ENCODE measurements at regions not wholly inside any gene's neighbourhood (a gene's known extent, or its start where the extent isn't known, plus 50 kb on each side); places are given as distances from the start of the nearest gene placed in this dataset.

DNA sequence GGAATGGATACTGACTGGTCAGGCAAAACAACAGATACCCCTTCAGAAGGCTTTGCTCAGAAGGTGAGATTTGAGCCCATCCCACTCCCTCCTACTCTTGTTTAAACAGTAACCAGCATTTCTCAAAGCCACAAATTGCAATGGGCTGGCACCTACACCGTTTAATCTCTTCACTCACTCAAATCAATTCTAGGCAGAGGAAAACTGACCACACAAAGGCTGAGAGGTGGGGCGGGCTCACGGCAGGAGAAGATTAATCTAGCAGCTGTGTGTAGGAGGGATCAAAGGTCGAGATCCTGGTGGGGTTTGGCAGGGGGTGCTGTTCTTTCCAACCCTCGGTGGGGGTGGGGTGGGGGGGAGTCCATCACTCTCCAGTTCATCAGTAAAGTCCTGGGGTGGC, 622.4 kb downstream of the BCOR start:
- Mint-ChIP-seq H3K27me3 (ENCODE audit: insufficient read depth) (peaks cover 6% of the 10 kb centered on the region), H3K36me3 (ENCODE audit: low read depth) (no peaks in the 10 kb centered on the region), H3K9me3 (no peaks in the 10 kb centered on the region), H3K4me3 (no peak overlapping the region), H3K27ac (no peak overlapping the region), H3K4me1 (ENCODE audit: low read depth) (peaks cover 5% of the 10 kb centered on the region; the same call in 1 of the 2 replicates)
- DNase-seq = no peak
- TF ChIP-seq, protein P1, sequence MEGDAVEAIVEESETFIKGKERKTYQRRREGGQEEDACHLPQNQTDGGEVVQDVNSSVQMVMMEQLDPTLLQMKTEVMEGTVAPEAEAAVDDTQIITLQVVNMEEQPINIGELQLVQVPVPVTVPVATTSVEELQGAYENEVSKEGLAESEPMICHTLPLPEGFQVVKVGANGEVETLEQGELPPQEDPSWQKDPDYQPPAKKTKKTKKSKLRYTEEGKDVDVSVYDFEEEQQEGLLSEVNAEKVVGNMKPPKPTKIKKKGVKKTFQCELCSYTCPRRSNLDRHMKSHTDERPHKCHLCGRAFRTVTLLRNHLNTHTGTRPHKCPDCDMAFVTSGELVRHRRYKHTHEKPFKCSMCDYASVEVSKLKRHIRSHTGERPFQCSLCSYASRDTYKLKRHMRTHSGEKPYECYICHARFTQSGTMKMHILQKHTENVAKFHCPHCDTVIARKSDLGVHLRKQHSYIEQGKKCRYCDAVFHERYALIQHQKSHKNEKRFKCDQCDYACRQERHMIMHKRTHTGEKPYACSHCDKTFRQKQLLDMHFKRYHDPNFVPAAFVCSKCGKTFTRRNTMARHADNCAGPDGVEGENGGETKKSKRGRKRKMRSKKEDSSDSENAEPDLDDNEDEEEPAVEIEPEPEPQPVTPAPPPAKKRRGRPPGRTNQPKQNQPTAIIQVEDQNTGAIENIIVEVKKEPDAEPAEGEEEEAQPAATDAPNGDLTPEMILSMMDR (IDR thresholded peaks at IDR 0.05) = no peak

DNA sequence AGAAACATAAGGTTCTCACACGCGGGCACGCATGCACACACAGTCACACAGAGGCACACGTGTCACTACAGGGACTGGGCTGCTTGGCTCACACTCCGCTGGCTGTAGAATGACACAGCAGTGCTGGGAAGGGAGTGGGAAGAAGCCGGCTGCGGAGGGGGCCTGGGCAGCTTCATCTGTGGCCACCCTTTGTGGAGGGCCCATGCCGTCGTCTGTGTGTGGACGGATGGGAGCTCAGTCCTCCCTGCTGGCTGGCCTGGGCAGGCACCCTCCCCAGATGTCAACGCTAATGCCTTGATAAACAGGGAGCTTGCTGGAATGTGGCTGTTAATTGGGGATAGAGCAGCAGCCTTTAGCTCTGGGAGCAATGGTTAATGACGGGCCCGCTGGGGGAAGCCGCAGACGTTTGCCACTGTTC, 621.1 kb downstream of the BCOR start:
- Mint-ChIP-seq H3K4me1 (ENCODE audit: low read depth) (no peaks in the 10 kb centered on the region), H3K27ac (no peak overlapping the region), H3K27me3 (ENCODE audit: insufficient read depth) (peaks cover 6% of the 10 kb centered on the region), H3K36me3 (ENCODE audit: low read depth) (no peaks in the 10 kb centered on the region), H3K4me3 (no peak overlapping the region), H3K9me3 (no peaks in the 10 kb centered on the region)
- TF ChIP-seq, protein P1 (IDR thresholded peaks at IDR 0.05) = no peak
- no peak for DNase-seq

DNA sequence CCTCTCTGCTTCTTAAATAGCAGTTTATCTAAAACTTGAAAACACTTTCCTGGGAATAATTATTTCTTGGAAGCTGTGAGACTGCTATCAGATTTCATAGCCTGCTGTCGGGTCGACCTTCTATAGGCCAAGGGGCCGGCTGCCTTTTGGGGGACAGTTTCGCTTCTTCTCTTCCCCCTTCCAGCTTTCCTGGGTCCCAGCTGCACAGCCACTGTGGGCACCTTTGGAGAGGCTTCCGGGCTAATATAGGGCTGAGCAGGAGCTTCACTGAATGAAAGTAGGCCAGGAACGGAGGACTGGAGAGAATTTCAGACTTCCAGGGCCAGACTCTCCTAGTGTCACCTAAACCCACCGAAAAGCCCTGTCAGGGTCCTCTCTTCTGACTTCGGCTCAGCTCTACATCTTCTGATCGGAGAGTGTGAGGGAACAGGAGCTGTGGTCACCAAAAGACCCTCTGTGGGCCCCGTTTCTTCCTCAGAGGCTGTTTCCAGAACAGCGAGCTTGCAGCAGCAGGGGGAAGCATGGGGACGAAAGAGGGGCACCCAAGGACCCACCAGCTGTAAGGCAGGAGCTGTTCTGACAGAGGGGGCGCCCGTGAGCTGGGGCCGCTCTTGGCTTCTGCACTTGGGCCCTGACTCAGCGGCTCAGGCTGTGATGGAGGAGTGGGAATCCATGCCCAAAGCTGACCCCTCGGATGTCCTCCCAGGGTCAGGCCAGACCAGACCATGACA, 620.6 kb downstream of the BCOR start:
- H3K27ac Mint-ChIP-seq = no peak overlapping the region
- TF ChIP-seq, protein P1 (IDR thresholded peaks at IDR 0.05) = peak; percentile 17; the same call in 1 of the 2 replicates
- H3K27me3 Mint-ChIP-seq (ENCODE audit: insufficient read depth) = peaks cover 6% of the 10 kb centered on the region

DNA sequence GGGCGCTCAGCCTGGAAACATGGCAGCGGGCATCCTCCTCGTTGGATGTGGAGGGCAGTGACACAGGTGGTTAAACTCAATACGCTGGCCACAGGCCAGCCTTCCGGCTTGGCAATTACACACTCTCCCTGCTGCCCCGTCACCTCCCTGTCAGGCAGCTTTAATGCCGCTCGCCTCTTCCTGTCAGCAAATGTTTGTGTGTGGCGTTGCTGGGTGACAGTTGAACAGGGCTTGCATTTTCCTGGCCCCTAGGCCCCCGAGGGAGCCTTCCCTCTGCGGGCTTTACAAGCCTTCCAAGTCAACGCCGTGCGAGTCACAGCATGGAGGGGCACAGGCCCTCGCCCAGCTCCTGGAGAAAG, 620.0 kb downstream of the BCOR start:
- no peak overlapping the region for H3K27ac Mint-ChIP-seq
- no peaks in the 10 kb centered on the region for H3K36me3 Mint-ChIP-seq (ENCODE audit: low read depth)
- H3K4me3 Mint-ChIP-seq = no peak overlapping the region
- no peak for DNase-seq
- H3K27me3 Mint-ChIP-seq (ENCODE audit: insufficient read depth) = peaks cover 8% of the 10 kb centered on the region
- TF ChIP-seq, protein P1 (IDR thresholded peaks at IDR 0.05) = no peak
- no peaks in the 10 kb centered on the region for H3K9me3 Mint-ChIP-seq
- H3K4me1 Mint-ChIP-seq (ENCODE audit: low read depth) = no peaks in the 10 kb centered on the region

More for the DNA sequence above, 620.6 kb downstream of the BCOR start:
- DNase-seq = no peak
- Mint-ChIP-seq H3K4me1 (ENCODE audit: low read depth) (no peaks in the 10 kb centered on the region), H3K4me3 (no peak overlapping the region), H3K36me3 (ENCODE audit: low read depth) (no peaks in the 10 kb centered on the region), H3K9me3 (no peaks in the 10 kb centered on the region)

DNA sequence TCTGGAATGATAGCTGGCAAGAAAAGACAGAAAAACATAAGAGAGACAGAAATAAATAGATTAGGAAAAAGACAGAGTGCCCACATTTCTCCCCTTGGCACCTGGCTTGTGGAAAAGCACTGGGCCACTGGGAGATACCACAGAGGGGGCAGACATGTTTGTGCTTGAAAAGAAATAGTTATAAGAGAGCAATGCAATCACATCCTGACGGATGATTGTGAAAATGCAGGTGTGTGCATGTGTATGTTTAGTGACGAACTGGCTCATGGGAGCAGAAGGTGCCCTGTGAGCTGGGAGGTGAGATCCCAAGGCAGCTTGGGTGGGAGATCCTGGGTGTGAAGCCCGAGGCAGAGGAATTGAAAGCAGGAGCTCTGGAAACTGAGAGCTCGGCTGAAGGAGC, 617.9 kb downstream of the BCOR start:
- DNase-seq = no peak
- Mint-ChIP-seq H3K27ac (no peak overlapping the region), H3K4me3 (no peak overlapping the region), H3K4me1 (ENCODE audit: low read depth) (no peaks in the 10 kb centered on the region), H3K27me3 (ENCODE audit: insufficient read depth) (peaks cover 13% of the 10 kb centered on the region), H3K9me3 (no peaks in the 10 kb centered on the region), H3K36me3 (ENCODE audit: low read depth) (no peaks in the 10 kb centered on the region)
- TF ChIP-seq, protein P1 (IDR thresholded peaks at IDR 0.05) = no peak

Measured in HFFc6 (cell line).